Small intestine (tissue), 7 donors: ENCODE measurements at regions not wholly inside any gene's neighbourhood (a gene's known extent, or its start where the extent isn't known, plus 50 kb on each side); places are given as distances from the start of the nearest gene placed in this dataset.

ENCODE experiments used
- DNase-seq, 2 donors: peaks; one replicate each; pipeline versions ENCODE4 v3.0.0 to v3.0.0-alpha.2; 2013
- FAIRE-seq: peaks from 2 replicates; lab custom pipeline; 2012; peaks lifted over from hg19 to GRCh38; lab: Jason Lieb, UNC
- H3K27ac ChIP-seq, 3 donors: one replicate each; pipeline ENCODE4 v1.5.1; 2013; ENCODE audit warnings: low read length in 2 of 3, mild to moderate bottlenecking in 2 of 3, control low read depth in 1 of 3, inconsistent platforms in 1 of 3, low read depth in 1 of 3, moderate library complexity in 1 of 3
- H3K27me3 ChIP-seq, 3 donors: one replicate each; pipeline ENCODE4 v1.6.1; 2013; ENCODE audit warnings: low read length in 3 of 3, inconsistent platforms in 1 of 3; ENCODE audit not compliant: control insufficient read depth in 3 of 3, insufficient read depth in 3 of 3
- H3K36me3 ChIP-seq, 3 donors: one replicate each; pipeline ENCODE4 v1.6.1; 2013; ENCODE audit warnings: low read length in 3 of 3, inconsistent platforms in 1 of 3, low read depth in 1 of 3, mild to moderate bottlenecking in 1 of 3, moderate library complexity in 1 of 3; ENCODE audit not compliant: control insufficient read depth in 3 of 3, insufficient read depth in 2 of 3
- H3K4me1 ChIP-seq, 3 donors: one replicate each; pipeline ENCODE4 v1.6.1; 2013; ENCODE audit warnings: low read length in 2 of 3, inconsistent platforms in 1 of 3, low read depth in 1 of 3, mild to moderate bottlenecking in 1 of 3, moderate library complexity in 1 of 3; ENCODE audit not compliant: control insufficient read depth in 3 of 3, insufficient read depth in 2 of 3
- H3K4me3 ChIP-seq, 3 donors: one replicate each; pipeline ENCODE4 v1.5.1; 2013; ENCODE audit warnings: low read length in 3 of 3, control low read depth in 1 of 3, inconsistent platforms in 1 of 3, low read depth in 1 of 3, mild to moderate bottlenecking in 1 of 3, moderate library complexity in 1 of 3
- H3K9me3 ChIP-seq, 2 donors: one replicate each; pipeline ENCODE4 v1.6.1; 2013; ENCODE audit warnings: low read depth in 1 of 2, low read length in 1 of 2; ENCODE audit not compliant: control insufficient read depth in 2 of 2, insufficient read depth in 1 of 2
- WGBS, 3 donors: extraction: QIAGEN DNeasy Blood & Tissue Kit; methylation state at CpG; one replicate each; pipeline ENCODE4 v1.1.7; 2013; 5-methylcytosine and 5-hydroxymethylcytosine counted together
- donor health status: healthy with polysubstance abuse.
- donor health status: control.
- donor health status: control.
- donor health status: Bipolar disorder and iron deficiency.
- donor health status: healthy.

DNA sequence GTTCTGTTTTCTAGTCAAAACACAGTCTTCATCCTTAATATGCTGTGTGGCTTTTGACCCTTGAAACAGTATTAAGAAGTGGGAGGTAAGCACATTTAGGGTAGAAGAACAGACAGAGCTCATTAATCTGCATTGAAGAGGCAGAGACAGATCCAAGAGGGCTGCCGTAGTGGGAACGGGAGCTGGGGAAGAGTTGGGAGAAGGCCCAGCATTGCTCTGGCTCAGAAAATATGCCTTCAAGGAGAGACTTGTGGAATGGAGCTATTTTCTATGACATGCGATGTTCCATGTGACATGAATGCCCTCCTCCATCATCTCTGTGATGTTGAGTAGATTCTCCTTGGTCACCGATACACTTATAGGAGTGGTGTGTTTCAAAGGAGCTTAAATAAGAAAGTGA, 273.3 kb upstream of the BOD1L1 start:
- Histone ChIP-seq H3K27me3 (no peaks in the 10 kb centered on the region), H3K4me1 (no peaks in the 10 kb centered on the region), H3K9me3 (no peaks in the 10 kb centered on the region), H3K4me3 (no peak overlapping the region), H3K27ac (no peak overlapping the region), H3K36me3 (no peaks in the 10 kb centered on the region)
- 80 to 94% (median 93%) methylated on average over 4 of the region's 4 CpGs for WGBS, 3 donors
- no peak for FAIRE-seq
- DNase-seq: no peak

DNA sequence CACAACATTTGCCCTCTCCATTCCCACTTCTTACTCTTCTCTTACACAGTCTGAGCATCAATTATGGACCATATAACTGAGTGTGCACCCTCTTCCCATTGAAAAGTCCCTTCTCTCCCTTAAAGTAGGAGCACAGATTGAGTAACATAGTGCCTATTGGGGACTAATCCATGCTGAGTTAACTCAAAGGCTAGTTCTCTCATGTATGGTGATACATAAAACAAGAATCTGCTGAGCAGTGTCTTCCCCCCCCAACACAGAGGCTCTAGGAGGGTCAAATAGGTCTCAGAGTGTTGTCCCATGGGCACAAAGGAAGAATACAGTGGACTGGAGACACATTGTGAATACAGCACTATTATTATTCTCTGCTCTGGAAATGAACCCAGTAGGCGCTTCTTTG, 274.6 kb upstream of the BOD1L1 start:
- H3K27ac ChIP-seq: no peak overlapping the region
- H3K9me3 ChIP-seq: no peaks in the 10 kb centered on the region
- H3K4me1 ChIP-seq: peaks cover 0 to 7% (median 0%) of the 10 kb centered on the region in 3 donors
- no peaks in the 10 kb centered on the region for H3K27me3 ChIP-seq
- H3K36me3 ChIP-seq: no peaks in the 10 kb centered on the region
- FAIRE-seq: no peak
- WGBS, 3 donors: 94 to 100% (median 96%) methylated on average over 1 of the region's 1 CpG
- no peak for DNase-seq
- no peak overlapping the region for H3K4me3 ChIP-seq

DNA sequence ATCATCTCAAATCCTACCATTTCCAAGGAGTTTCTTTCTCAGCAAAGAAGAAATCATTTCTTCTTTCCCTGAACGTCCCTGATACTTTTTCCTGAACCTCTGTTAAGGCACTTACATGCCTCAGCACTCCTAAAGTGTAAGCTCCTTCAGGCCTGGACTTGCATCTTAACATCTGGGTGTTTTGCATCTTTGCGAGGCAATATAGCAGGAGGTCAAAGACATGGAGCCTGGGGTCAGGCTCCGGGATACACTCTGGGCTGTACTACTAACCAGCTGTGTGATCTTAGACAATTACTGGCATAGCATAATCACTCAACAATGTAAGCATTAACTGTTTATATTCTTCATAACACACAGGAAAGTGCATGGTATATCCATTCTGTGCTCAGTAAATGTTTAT, 275.5 kb upstream of the BOD1L1 start:
- H3K27me3 ChIP-seq: no peaks in the 10 kb centered on the region
- no peaks in the 10 kb centered on the region for H3K36me3 ChIP-seq
- 69 to 78% (median 77%) methylated on average over 3 of the region's 3 CpGs for WGBS, 3 donors
- H3K27ac ChIP-seq: no peak overlapping the region
- H3K9me3 ChIP-seq: no peaks in the 10 kb centered on the region
- FAIRE-seq (no peak), DNase-seq (no peak)
- H3K4me1 ChIP-seq: peaks cover 0 to 14% (median 0%) of the 10 kb centered on the region in 3 donors
- H3K4me3 ChIP-seq: no peak overlapping the region

DNA sequence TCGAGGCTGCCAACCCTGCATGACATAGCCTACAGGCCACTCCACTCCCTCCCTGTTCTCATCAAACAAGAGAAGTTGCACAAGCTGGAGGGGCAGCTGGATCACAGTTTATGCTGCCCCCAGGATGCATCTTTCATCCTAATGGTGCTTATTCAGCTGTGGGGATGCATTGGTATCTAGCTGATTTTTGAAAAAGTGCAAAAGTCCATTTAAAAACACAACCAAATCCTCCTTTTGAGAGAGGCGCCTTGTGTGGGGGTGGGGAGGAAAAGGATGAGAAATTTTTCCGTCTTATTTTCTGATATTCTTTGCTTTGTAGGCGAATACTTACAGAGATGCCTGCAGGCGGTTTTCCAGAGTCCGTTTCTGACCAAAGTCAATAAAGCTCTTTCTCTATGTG, 276.4 kb upstream of the BOD1L1 start:
- Histone ChIP-seq H3K9me3 (no peaks in the 10 kb centered on the region), H3K27me3 (no peaks in the 10 kb centered on the region), H3K36me3 (no peaks in the 10 kb centered on the region), H3K4me3 (no peak overlapping the region), H3K27ac (no peak overlapping the region), H3K4me1 (peaks cover 0 to 21% (median 0%) of the 10 kb centered on the region in 3 donors)
- WGBS, 3 donors: 81 to 83% (median 82%) methylated on average over 6 of the region's 6 CpGs
- no peak for FAIRE-seq
- no peak for DNase-seq

DNA sequence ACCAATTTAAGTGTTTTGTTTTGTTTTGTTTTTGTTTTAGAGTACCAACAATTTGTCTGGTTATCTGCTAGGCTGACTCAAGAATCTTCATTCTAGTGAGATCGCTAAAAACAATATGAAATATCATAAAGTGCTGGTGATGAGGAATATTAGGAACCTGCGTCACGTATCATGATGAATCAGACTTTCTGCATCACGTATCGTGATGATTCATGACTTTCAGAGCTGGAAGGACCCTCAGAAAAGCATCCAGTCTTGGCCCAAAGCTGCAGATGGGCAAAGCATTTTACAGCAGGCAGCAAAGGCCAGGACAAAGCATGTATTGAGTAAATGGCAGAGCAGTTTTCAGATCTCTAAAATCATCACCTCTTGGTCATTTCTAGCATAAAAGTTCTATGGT, 278.0 kb upstream of the BOD1L1 start:
- Histone ChIP-seq H3K9me3 (no peaks in the 10 kb centered on the region), H3K4me3 (no peak overlapping the region), H3K27ac (no peak overlapping the region), H3K27me3 (no peaks in the 10 kb centered on the region), H3K36me3 (no peaks in the 10 kb centered on the region), H3K4me1 (peaks cover 0 to 21% (median 0%) of the 10 kb centered on the region in 3 donors)
- 79 to 94% (median 93%) methylated on average over 5 of the region's 5 CpGs for WGBS, 3 donors
- no peak for DNase-seq
- no peak for FAIRE-seq

DNA sequence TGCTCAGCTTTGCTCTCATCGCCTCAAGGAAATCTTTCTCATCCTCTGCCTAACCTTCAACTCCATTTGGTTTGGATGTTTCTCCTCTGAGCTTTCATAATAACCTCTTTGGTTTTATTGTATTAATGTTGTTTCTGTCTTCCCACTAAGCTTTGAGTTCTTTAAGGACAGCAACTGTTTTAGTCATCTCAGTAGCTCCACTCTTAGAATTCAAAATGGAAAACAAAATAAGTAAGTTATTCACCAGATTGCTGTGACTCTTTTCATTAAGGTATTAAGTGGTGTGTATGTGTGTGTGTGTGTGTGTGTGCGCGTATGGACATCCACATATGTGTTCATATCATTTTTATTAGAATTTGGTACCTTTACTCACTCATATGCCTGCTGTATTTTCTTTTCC, 279.2 kb upstream of the BOD1L1 start:
- Histone ChIP-seq H3K27me3 (no peaks in the 10 kb centered on the region), H3K4me3 (no peak overlapping the region), H3K4me1 (peaks cover 0 to 21% (median 0%) of the 10 kb centered on the region in 3 donors), H3K9me3 (no peaks in the 10 kb centered on the region), H3K36me3 (no peaks in the 10 kb centered on the region), H3K27ac (peak overlapping the region in 1 of 3 donors; percentile 80)
- DNase-seq (no peak), FAIRE-seq (no peak)
- 95 to 97% (median 96%) methylated on average over 3 of the region's 3 CpGs for WGBS, 3 donors

DNA sequence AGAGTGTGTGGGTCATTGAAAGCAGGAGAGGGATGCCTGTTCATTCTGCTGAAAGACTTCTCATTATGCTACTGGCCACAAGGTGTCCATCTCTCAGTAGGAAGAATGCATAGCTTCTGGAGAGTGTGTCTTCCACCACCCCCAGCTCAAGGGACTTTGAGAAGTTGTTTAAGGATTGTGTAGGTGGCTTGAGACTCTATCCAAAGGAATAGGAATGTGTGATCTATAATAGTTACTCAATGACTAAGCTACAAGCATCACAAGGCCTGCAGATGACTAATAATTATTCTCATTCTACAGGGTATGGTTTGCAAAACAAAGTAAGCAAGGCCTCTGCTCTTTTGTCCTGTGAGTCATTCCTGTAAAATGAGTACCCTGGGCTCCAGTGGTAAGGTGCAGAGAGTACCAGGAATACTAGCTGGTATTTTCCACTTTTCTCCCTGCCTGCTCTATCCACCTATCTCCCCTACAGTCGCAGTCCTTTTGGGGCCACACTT, 279.8 kb upstream of the BOD1L1 start:
- Histone ChIP-seq H3K27ac (peak overlapping the region; percentile 17 to 89 (median 79)), H3K36me3 (no peaks in the 10 kb centered on the region), H3K4me1 (peaks cover 0 to 21% (median 0%) of the 10 kb centered on the region in 3 donors), H3K4me3 (no peak overlapping the region), H3K27me3 (no peaks in the 10 kb centered on the region), H3K9me3 (no peaks in the 10 kb centered on the region)
- 72 to 96% (median 94%) methylated on average over 1 of the region's 1 CpG for WGBS, 3 donors
- FAIRE-seq (no peak), DNase-seq (peak; percentile 81 to 89)

DNA sequence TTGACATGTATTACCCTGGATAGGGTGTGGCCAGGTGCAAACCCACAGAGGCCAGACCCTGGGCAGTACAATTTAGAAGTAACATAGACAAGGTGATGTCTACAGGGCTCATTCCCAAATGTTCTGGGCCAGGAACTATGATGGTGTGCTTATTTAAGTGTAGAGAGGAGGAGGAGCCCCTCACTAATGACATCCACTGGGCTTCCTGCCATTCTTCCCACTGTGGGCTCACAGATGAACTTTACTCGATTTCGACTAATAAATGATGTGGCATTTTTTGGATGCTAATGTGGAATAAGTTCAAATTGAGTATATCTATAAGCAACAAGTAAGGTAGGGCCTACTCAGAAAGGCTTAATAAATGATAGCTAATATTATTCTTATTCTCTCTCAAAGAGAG, 280.9 kb upstream of the BOD1L1 start:
- H3K36me3 ChIP-seq: no peaks in the 10 kb centered on the region
- 88 to 93% (median 92%) methylated on average over 2 of the region's 2 CpGs for WGBS, 3 donors
- DNase-seq: no peak

DNA sequence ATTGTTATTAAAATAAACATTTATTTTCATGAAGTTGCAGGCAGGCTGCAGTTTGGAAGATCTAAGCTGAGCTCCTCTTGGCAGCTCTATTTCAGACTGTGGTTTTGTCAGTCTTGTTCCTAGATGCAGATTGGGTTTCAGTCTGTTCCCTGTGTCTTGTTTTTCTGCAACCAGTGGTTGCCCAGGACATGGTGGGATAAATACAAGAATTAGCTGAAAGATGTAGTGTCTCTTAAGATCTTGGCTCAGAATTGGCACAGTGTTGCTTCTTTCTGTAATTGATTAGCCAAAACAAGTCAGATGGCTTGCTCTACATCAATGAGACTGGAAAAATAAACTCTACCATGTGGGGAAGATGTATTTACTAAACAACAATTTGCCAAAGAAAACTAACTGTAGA, 283.0 kb upstream of the BOD1L1 start:
- DNase-seq (no peak), FAIRE-seq (no peak)
- H3K9me3 ChIP-seq: no peaks in the 10 kb centered on the region
- no peaks in the 10 kb centered on the region for H3K36me3 ChIP-seq
- H3K4me3 ChIP-seq: no peak overlapping the region
- H3K27me3 ChIP-seq: no peaks in the 10 kb centered on the region
- H3K27ac ChIP-seq: no peak overlapping the region
- peaks cover 0 to 27% (median 0%) of the 10 kb centered on the region in 3 donors for H3K4me1 ChIP-seq

More for the DNA sequence above, 280.9 kb upstream of the BOD1L1 start:
- H3K4me3 ChIP-seq: no peak overlapping the region
- peaks cover 0 to 27% (median 0%) of the 10 kb centered on the region in 3 donors for H3K4me1 ChIP-seq
- no peaks in the 10 kb centered on the region for H3K9me3 ChIP-seq
- H3K27ac ChIP-seq: peak overlapping the region in 1 of 3 donors; percentile 89
- FAIRE-seq: no peak
- H3K27me3 ChIP-seq: no peaks in the 10 kb centered on the region
